Kidney (tissue), 13 donors: ENCODE measurements at regions not wholly inside any gene's neighbourhood (a gene's known extent, or its start where the extent isn't known, plus 50 kb on each side); places are given as distances from the start of the nearest gene placed in this dataset.

Experiments
- DNase-seq, 5 donors: peaks; one replicate each; pipeline ENCODE4 v3.0.0-alpha.2; 2013 to 2020
- FAIRE-seq: peaks from 2 replicates; lab custom pipeline; 2012; peaks lifted over from hg19 to GRCh38; lab: Jason Lieb, UNC
- H3K27ac ChIP-seq, 2 donors: one replicate each; pipeline ENCODE4 v1.7.0; 2013; ENCODE audit warnings: low read depth in 2 of 2, low read length in 2 of 2, inconsistent platforms in 1 of 2
- H3K27me3 ChIP-seq: one replicate; pipeline ENCODE4 v1.7.1; 2013; ENCODE audit warnings: low read length, inconsistent platforms; ENCODE audit not compliant: control insufficient read depth, insufficient read depth
- H3K36me3 ChIP-seq, 3 donors: one replicate each; pipeline versions ENCODE4 v1.7.0 to v1.7.1; 2013; ENCODE audit warnings: low read length in 3 of 3, control low read depth in 1 of 3, inconsistent platforms in 1 of 3; ENCODE audit not compliant: insufficient read depth in 3 of 3, control insufficient read depth in 2 of 3
- H3K4me1 ChIP-seq, 3 donors: one replicate each; pipeline versions ENCODE4 v1.7.0 to v1.7.1; 2013; ENCODE audit warnings: low read length in 3 of 3, inconsistent platforms in 1 of 3, low read depth in 1 of 3; ENCODE audit not compliant: control insufficient read depth in 2 of 3, insufficient read depth in 2 of 3
- H3K4me3 ChIP-seq, 3 donors: one replicate each; pipeline versions ENCODE4 v1.7.0 to v1.8.1; 2013; ENCODE audit warnings: low read length in 3 of 3, control low read depth in 1 of 3, inconsistent platforms in 1 of 3
- H3K9ac ChIP-seq, 3 donors: one replicate each; pipeline versions ENCODE4 v1.7.0 to v1.7.1; 2013; ENCODE audit warnings: low read length in 3 of 3, control low read depth in 1 of 3, inconsistent platforms in 1 of 3
- H3K9me3 ChIP-seq, 3 donors: one replicate each; pipeline versions ENCODE4 v1.7.0 to v1.7.1; 2013; ENCODE audit warnings: low read length in 3 of 3, control low read depth in 1 of 3, inconsistent platforms in 1 of 3; ENCODE audit not compliant: control insufficient read depth in 2 of 3, insufficient read depth in 1 of 3
- CTCF ChIP-seq: IDR thresholded peaks from 3 replicates; pipeline ENCODE4 v1.5.1; 2012; ENCODE audit warnings: mild to moderate bottlenecking, moderate library complexity, borderline replicate concordance; ENCODE audit not compliant: insufficient read depth; ENCODE audit errors: extremely low read depth
- intact Hi-C: fragments of 100-400 bp; cut with DNase I; formaldehyde crosslinking; loops from one replicate; pipeline ENCODE4 v1.11.1; 2022
- donor health status: control.
- donor health status: control.
- donor health status: control.
- donor health status: control.
- donor health status: control.
- donor health status: DM: yes; HTN: yes; CAD: no.
- donor health status: Normal renal cell carcinoma (clear cell type).

- FAIRE-seq (no peak), DNase-seq (no peak)
- Histone ChIP-seq H3K9me3 (peaks cover 0 to 1% (median 0%) of the 10 kb centered on the region in 3 donors), H3K36me3 (no peaks in the 10 kb centered on the region), H3K4me1 (no peaks in the 10 kb centered on the region), H3K9ac (no peak overlapping the region), H3K27me3 (no peaks in the 10 kb centered on the region), H3K27ac (no peak overlapping the region), H3K4me3 (no peak overlapping the region)
- no peak for TF ChIP-seq CTCF
- intact Hi-C loops, result no loop called here
Observed at GRCh38 chr12:98149691-98150210, 365.6 kb upstream of the TMPO start.

- H3K27me3 ChIP-seq, result no peaks in the 10 kb centered on the region
- H3K36me3 ChIP-seq, result no peaks in the 10 kb centered on the region
- H3K4me1 ChIP-seq, result no peaks in the 10 kb centered on the region
- FAIRE-seq (no peak), DNase-seq (peak in 1 of 5 donors; percentile 18)
- H3K9me3 ChIP-seq, result peaks cover 0 to 1% (median 0%) of the 10 kb centered on the region in 3 donors
- no peak overlapping the region for H3K9ac ChIP-seq
- H3K27ac ChIP-seq, result no peak overlapping the region
- no peak for TF ChIP-seq CTCF
- intact Hi-C loops, result no loop called here
- H3K4me3 ChIP-seq, result no peak overlapping the region
Observed at GRCh38 chr12:98151105-98151590, 364.2 kb upstream of the TMPO start.

- H3K36me3 ChIP-seq, result no peaks in the 10 kb centered on the region
- no peaks in the 10 kb centered on the region for H3K4me1 ChIP-seq
- FAIRE-seq, result no peak
- no peak overlapping the region for H3K9ac ChIP-seq
- no peaks in the 10 kb centered on the region for H3K27me3 ChIP-seq
- no peak overlapping the region for H3K27ac ChIP-seq
- H3K9me3 ChIP-seq, result peaks cover 0 to 1% (median 0%) of the 10 kb centered on the region in 3 donors
- no peak for TF ChIP-seq CTCF
- no peak for DNase-seq
- intact Hi-C loops, result no loop called here
- no peak overlapping the region for H3K4me3 ChIP-seq
Observed at GRCh38 chr12:98151984-98152383, 363.4 kb upstream of the TMPO start.

GRCh38 chr12:98154850-98155249 is 360.5 kb upstream of the TMPO start:
- TF ChIP-seq CTCF, result peak; percentile 28
- Histone ChIP-seq H3K4me3 (no peak overlapping the region), H3K9ac (no peak overlapping the region), H3K4me1 (no peaks in the 10 kb centered on the region), H3K36me3 (no peaks in the 10 kb centered on the region), H3K9me3 (no peaks in the 10 kb centered on the region), H3K27me3 (no peaks in the 10 kb centered on the region), H3K27ac (no peak overlapping the region)
- DNase-seq (peak in 4 of 5 donors; percentile 54 to 77 (median 57)), FAIRE-seq (peak; percentile 55)
- intact Hi-C loops, result no loop called here
